DMS79 treated with DMSO at 0.1 percent for 48 hours (cell line): ENCODE measurements at regions not wholly inside any gene's neighbourhood (a gene's known extent, or its start where the extent isn't known, plus 50 kb on each side); places are given as distances from the start of the nearest gene placed in this dataset.

ENCODE experiments used
- DNase-seq: peaks from one replicate; lab custom pipeline; 2025; lab: John Stamatoyannopoulos, UW

DNA sequence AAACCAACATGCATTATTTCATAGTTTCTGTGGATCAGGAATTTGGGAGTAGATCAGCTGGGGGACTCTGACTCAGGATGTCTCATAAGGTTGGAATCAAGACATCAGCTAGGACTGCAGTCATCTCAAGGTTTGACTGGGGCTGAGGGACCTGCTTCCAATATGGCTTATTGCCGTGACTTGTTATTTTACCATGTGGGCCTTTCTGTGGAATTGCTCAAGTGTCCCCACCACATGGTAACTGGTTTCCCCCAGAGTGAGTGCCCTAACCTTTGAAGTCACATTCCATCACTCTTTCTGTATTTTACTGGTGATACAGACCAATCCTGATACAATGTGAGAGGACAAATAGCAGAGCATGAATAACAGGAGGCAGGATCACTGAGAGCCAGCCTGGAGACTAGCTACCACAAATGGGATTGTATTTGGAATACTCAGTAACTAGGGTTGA, 70.2 kb upstream of the ELL2 start:
- no peak for DNase-seq

DNA sequence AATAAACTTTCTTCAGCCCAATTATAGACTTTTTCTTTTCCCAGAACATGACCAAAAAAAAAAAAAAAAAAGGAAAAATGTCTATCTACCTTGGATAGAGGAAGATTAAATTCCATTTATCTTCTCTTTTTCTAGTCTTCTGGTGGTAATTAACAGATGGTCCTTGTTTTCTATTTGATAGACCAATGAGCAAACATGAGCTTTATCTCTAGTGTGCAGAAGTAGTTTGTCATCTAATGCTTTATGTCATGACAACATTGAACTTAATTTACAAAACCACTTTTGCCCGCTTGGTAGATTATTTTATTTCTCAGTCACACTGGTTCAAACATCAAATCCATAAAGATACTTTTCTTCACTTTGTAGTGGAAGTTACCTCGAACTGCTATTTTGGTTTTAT, 69.5 kb upstream of the ELL2 start:
- no peak for DNase-seq

DNA sequence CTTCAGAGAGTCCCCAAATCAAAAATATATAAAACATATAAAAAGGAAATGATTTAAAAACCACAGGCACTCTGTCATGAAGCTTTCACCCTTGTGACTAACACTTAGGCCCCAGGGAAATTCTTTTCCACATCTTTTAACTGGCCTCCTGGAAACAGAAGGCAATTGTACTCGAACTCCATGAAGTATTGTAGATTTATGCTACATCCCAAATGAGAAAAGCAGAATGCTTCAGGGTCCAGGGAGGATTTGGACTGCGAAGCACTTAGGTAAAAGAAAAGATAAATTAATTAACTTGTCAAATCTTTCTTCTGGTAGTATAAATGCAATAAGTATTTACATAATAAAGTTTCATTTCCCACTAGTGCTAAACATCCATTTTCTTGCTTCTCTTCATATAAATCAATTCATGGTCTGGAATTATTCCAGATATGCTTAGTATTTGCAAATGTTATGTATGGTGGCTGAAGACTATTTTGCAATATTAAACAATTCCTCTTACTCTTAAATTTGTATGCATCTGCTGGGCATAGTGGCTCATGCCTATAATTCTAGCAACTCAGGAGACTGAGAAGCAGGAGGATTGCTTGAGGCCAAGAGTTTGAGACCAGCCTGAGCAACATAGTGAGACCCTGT, 64.9 kb upstream of the ELL2 start:
- DNase-seq: no peak

DNA sequence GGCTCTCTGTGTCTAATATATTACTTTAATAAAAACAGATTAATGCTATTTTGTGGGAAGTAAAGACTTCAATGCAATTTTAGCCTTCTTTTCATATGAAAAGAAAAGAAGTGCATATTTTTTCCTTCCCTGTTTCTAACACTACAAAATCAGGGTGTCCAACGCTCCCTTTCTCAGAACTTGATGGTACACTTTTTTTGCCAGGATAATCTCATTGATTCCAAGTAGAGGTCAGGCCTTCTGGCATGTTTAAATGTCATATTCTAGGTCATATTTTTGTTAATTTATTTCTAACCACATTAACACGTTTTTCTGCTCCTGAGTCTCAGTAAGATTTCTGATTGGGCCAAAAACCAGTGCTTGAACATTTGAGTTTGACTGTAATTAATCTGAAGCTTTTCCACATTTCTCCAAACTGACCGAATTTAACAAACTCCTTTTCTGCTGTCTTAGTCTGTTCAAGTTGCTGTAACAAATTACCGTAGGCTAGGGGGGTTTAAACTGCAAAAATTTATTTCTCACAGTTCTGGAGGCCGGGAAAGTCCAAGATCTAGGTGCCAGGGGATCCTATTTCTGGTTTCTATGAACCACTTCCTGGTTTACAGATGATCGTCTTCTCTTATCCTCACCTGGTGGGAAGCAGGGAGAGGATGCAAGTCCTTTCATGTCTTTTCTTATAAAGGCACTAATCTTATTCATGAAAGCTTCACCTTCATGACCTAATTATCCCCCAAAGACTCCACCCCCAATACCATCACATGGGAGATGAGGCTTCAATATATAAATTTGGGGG, 63.2 kb upstream of the ELL2 start:
- DNase-seq: no peak

DNA sequence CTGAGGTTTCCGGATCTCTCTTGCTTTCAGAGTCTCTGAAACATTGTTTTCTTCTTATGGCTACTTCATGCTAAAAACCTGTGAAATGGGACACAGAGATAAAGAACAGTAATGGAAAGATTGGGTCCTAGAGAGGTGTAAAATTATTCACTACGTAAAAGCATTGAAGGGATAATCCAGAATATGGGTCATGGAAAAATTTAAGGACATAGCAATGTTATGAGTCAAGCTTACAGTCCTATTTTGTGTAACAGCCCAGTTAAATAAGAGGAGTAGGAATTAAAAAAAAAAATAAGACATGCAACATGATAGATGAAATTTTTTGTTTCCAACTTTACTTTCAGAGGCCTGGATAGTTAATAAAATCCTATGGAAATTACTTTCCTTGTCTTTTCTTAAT, 61.9 kb upstream of the ELL2 start:
- DNase-seq: no peak

DNA sequence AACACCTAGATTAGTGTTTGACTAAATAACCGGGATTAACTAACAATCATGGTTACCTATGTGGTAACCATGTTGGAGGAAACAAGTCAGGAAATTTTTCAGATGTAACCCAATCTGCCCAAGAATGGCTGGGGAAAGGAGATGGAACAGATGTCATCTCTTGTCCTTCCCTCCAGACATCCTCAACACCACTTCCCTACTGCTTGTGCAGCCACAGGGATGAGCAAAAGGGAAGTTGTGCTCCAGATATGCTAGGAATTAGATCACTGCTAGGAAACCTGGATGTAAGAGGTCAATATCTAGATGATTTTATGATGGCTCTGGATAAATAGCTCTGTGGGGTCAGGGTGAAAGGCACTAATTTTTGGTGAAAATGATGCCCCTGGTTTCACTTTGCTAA, 61.3 kb upstream of the ELL2 start:
- no peak for DNase-seq

DNA sequence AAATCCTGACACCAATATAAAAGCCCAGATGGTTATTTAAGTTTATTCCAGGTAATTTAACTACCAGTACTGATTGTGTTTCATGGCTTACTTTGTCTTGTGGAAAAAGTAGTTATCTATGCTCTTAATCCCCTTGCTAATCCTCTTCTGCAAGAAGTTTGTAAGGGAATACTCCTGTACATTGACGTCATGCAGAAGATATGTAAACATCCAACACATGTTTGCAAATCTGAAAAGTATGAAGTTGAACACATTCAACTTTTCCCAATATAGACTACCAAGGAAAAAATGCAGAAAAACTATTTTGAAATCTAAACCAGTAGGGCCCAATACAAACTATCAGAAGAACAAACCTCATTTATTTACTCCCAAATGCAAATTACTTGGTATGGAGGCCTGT, 56.3 kb upstream of the ELL2 start:
- no peak for DNase-seq

DNA sequence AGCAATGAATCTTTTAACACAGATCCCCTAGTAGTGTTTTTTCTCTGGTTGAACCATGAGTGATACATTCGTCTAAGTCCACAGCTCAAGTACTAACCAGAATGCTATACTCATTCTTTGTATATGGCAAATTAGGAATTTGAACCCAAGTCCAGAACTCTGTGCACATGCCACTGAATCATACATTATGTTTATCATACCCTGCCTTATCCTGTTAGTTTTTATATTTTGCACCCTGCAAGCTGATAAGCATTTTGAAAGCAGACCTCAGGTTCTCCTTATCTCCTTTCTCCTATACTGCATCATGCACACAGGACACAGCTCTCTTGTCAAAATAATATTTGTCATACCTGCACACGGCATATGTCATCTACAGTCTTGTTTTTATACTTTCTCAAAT, 54.6 kb upstream of the ELL2 start:
- no peak for DNase-seq

DNA sequence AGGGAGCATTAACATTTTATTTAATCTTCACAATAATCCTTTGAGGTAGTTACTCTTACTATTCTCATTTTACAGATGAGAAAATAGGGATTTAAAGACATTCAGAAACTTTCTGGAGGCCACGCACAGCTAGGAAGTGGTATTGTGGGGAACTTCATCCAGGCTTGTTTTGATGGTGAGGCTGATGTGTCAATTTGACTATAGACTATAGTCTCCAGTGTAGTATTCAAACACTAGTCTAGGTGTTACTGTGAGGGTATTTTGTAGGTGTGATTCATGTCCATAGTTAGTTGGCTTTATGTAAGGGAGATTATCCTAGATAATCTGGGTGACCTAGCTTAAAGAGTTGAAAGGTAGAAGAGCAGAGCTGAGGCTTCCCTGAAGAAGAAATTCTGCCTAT, 54.1 kb upstream of the ELL2 start:
- no peak for DNase-seq

DNA sequence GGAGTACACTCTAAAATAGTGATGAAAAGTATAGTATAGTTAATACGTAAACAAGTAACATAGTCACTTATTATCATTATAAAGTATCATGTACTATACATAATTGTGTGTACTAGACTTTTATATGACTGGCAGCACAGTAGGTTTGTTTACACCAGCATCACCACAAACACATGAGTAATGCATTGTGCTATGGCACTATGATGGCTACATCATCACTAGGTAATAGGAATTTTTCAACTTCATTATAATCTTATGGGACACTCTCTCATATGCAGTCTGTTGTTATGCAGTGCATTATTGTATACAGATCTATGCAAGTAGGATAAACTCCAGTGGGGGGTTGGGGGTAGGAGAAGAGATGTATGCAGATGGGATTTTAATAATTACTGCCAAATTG, 52.7 kb upstream of the ELL2 start:
- no peak for DNase-seq

DNA sequence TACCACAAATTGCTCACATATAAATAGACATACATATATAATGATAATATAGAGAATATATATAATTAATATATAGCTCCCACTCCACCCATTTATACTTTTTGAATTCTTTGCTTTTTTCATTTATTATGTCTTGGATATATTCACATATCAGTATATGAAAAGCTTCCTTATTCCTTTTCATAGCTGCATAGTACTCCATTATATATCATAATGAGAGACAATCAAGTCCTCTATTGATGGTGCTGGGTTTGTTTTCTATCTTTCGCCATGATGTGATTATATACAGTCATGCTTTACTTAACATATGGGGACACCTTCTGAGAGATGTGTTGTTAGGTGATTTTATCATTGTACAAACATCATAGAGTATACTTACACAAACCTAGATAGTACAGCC, 51.6 kb upstream of the ELL2 start:
- DNase-seq: no peak

DNA sequence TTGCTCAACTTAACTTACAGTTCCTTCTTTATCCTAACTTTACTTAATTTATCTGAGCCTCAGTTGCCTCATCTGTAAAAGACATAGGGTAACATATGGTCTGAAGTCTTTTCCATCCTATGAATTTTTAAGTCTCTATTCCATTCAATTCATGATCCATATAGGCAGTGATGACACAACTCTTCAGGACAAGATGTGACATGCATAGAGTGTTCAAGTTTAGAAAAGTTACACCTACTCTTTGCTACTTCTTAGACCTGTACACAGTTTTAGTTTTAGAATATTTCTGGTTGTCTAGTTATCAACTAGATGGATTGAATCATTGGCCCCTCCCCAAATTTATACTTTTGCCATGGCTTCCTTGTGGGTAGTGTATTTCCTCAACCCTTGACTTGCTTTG, 50.7 kb upstream of the ELL2 start:
- DNase-seq: no peak
